OCI-LY1 (cell line): ENCODE measurements at regions not wholly inside any gene's neighbourhood (a gene's known extent, or its start where the extent isn't known, plus 50 kb on each side); places are given as distances from the start of the nearest gene placed in this dataset.

Source experiments
- H2AFZ ChIP-seq: fragments of 200-600 bp; sonication (generic), shearing (Covaris generic); 2 replicates; pipeline ENCODE4 v1.6.0; 2014; ENCODE audit warnings: antibody characterized with exemption, mild to moderate bottlenecking, low read length
- H3F3A ChIP-seq: fragments of 200-600 bp; sonication (generic), shearing (Covaris generic); 2 replicates; pipeline ENCODE4 v1.6.0; 2014; ENCODE audit warnings: mild to moderate bottlenecking, antibody characterized with exemption, low read length, moderate library complexity; ENCODE audit not compliant: insufficient read depth
- H3K27ac ChIP-seq: fragments of 200-600 bp; sonication (generic); 2 replicates; pipeline ENCODE4 v1.5.1; 2014; ENCODE audit warnings: low read length, mixed run types, mild to moderate bottlenecking, low read depth; ENCODE audit not compliant: poor library complexity, severe bottlenecking
- H3K27me3 ChIP-seq: fragments of 200-600 bp; sonication (generic); 2 replicates; pipeline ENCODE4 v1.6.0; 2014; ENCODE audit warnings: antibody characterized with exemption, mild to moderate bottlenecking, low read length, moderate library complexity; ENCODE audit not compliant: insufficient read depth
- H3K36me3 ChIP-seq: fragments of 200-600 bp; sonication (generic); 2 replicates; pipeline ENCODE4 v1.6.1; 2014; ENCODE audit warnings: mild to moderate bottlenecking, antibody characterized with exemption, low read length, moderate library complexity, mixed read lengths; ENCODE audit not compliant: insufficient read depth
- H3K4me1 ChIP-seq: fragments of 200-600 bp; sonication (generic); 2 replicates; pipeline ENCODE4 v1.5.1; 2014; ENCODE audit warnings: mild to moderate bottlenecking, low read length, moderate library complexity; ENCODE audit not compliant: insufficient read depth, severe bottlenecking
- H3K4me2 ChIP-seq: fragments of 200-600 bp; sonication (generic), shearing (Covaris generic); 2 replicates; pipeline ENCODE4 v1.6.1; 2014; ENCODE audit warnings: low read length
- H3K4me3 ChIP-seq: fragments of 200-600 bp; sonication (generic); 2 replicates; pipeline ENCODE4 v1.5.1; 2014; ENCODE audit warnings: low read length, low read depth, mild to moderate bottlenecking, mixed read lengths; ENCODE audit not compliant: poor library complexity, severe bottlenecking
- H3K79me2 ChIP-seq: fragments of 200-600 bp; shearing (Covaris generic); 2 replicates; pipeline ENCODE4 v1.6.1; 2016; ENCODE audit warnings: mixed run types, low read length, mixed read lengths; ENCODE audit not compliant: insufficient read depth
- H3K9ac ChIP-seq: fragments of 200-600 bp; sonication (generic), shearing (Covaris generic); 2 replicates; pipeline ENCODE4 v1.6.1; 2014; ENCODE audit warnings: mild to moderate bottlenecking, low read length, mixed read lengths
- H3K9me2 ChIP-seq: fragments of 200-600 bp; sonication (generic), shearing (Covaris generic); 2 replicates; pipeline ENCODE4 v1.6.1; 2014; ENCODE audit warnings: low read depth, mild to moderate bottlenecking, low read length, mixed read lengths
- H3K9me3 ChIP-seq: fragments of 200-600 bp; shearing (Covaris generic); 2 replicates; pipeline ENCODE4 v1.6.1; 2014; ENCODE audit warnings: low read length, mixed read lengths
- H4K20me1 ChIP-seq: fragments of 200-600 bp; sonication (generic), shearing (Covaris generic); 2 replicates; pipeline ENCODE4 v1.6.0; 2016; ENCODE audit warnings: mild to moderate bottlenecking, low read length; ENCODE audit not compliant: insufficient read depth
- EZH2 ChIP-seq: fragments of 200-600 bp; sonication (generic), shearing (Covaris generic); IDR thresholded peaks from 2 replicates; pipeline ENCODE4 v1.8.0; 2017; ENCODE audit warnings: borderline replicate concordance, mixed run types, mild to moderate bottlenecking, antibody characterized with exemption, low read length, moderate library complexity, mixed read lengths
- TF ChIP-seq, protein P1 (sequence below): fragments of 200-600 bp; sonication (generic), shearing (Covaris generic); IDR thresholded peaks from 2 replicates; pipeline ENCODE4 v1.5.1; 2017; ENCODE audit warnings: mild to moderate bottlenecking, antibody characterized with exemption, low read length, moderate library complexity, mixed read lengths

DNA sequence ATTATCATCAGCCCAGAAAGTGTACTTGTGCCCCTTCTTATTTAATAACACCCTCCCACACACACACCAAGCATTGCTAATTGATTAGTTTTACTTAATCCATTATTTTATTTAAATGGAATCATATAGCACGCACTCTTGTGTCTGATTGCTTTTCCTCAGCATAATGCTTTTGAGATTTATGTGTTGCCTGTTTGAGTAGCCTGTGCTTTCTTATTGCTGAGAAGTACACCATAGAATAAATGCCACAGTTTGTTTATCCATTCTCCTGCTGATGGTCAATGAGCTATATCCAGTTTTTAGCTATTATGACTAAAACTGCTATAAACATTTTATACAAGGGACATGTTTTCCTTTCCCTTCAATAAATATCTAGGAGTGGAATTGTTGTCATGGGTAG lies 409.9 kb upstream of the PDE3A start:
- Histone ChIP-seq H3K4me1 (no peaks in the 10 kb centered on the region), H3K27ac (no peak overlapping the region), H3K27me3 (no peaks in the 10 kb centered on the region), H4K20me1 (no peaks in the 10 kb centered on the region), H3K4me3 (no peak overlapping the region), H2AFZ (no peak overlapping the region), H3F3A (no peaks in the 10 kb centered on the region), H3K9me2 (no peaks in the 10 kb centered on the region), H3K9ac (no peak overlapping the region), H3K36me3 (no peaks in the 10 kb centered on the region), H3K79me2 (no peaks in the 10 kb centered on the region), H3K9me3 (no peaks in the 10 kb centered on the region), H3K4me2 (no peak overlapping the region)
- TF ChIP-seq EZH2, result no peak
- TF ChIP-seq, protein P1, sequence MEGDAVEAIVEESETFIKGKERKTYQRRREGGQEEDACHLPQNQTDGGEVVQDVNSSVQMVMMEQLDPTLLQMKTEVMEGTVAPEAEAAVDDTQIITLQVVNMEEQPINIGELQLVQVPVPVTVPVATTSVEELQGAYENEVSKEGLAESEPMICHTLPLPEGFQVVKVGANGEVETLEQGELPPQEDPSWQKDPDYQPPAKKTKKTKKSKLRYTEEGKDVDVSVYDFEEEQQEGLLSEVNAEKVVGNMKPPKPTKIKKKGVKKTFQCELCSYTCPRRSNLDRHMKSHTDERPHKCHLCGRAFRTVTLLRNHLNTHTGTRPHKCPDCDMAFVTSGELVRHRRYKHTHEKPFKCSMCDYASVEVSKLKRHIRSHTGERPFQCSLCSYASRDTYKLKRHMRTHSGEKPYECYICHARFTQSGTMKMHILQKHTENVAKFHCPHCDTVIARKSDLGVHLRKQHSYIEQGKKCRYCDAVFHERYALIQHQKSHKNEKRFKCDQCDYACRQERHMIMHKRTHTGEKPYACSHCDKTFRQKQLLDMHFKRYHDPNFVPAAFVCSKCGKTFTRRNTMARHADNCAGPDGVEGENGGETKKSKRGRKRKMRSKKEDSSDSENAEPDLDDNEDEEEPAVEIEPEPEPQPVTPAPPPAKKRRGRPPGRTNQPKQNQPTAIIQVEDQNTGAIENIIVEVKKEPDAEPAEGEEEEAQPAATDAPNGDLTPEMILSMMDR, result no peak

DNA sequence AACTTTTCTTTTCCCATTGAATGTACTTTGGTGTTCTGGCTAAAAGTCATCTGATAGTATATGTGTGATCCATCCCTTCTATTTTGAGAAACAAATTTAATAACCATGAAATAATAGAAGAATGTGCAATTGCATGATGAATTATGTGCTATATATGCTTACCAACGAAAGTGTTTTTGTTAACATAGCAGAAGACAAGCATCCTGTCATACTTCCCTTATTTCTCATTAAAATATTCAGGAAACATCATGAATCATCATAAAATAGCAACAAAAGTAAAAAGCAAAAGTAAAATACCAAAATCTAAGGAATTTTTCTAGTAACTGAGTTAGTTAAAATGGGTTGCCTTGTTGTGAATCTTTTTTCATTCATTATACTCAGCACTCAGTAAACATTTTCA lies 409.0 kb upstream of the PDE3A start:
- Histone ChIP-seq H3K9me2 (no peaks in the 10 kb centered on the region), H3K9ac (no peak overlapping the region), H3K36me3 (no peaks in the 10 kb centered on the region), H3K4me3 (no peak overlapping the region), H3K4me2 (no peak overlapping the region), H3K79me2 (no peaks in the 10 kb centered on the region), H3K27ac (no peak overlapping the region), H3F3A (no peaks in the 10 kb centered on the region), H4K20me1 (no peaks in the 10 kb centered on the region), H2AFZ (no peak overlapping the region), H3K9me3 (no peaks in the 10 kb centered on the region), H3K4me1 (no peaks in the 10 kb centered on the region), H3K27me3 (no peaks in the 10 kb centered on the region)
- TF ChIP-seq, protein P1, result no peak
- no peak for TF ChIP-seq EZH2

DNA sequence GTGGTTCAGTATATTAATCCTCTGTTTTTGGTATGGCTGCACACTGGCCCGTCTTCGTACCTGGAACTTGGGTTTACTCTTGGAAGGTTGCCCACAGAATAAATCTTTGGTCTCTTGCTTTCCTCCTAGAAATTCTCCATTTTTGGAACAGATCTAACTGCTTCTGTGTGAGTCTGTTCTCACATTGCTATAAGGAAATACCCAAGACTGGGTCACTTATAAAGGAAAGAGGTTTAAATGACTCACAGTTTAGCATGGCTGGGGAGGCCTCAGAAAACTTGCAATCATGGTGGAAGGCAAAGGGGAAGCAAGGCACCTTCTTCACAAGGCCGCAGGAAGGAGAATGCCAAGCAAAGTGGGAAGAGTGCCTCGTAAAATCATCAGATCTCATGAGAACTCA lies 407.8 kb upstream of the PDE3A start:
- no peak overlapping the region for H3K4me3 ChIP-seq
- H3K27ac ChIP-seq, result no peak overlapping the region
- no peaks in the 10 kb centered on the region for H3F3A ChIP-seq
- H3K79me2 ChIP-seq, result no peaks in the 10 kb centered on the region
- no peaks in the 10 kb centered on the region for H4K20me1 ChIP-seq
- H3K27me3 ChIP-seq, result no peaks in the 10 kb centered on the region
- H3K9me2 ChIP-seq, result no peaks in the 10 kb centered on the region
- no peak overlapping the region for H3K9ac ChIP-seq
- no peaks in the 10 kb centered on the region for H3K4me1 ChIP-seq
- TF ChIP-seq, protein P1, result no peak
- TF ChIP-seq EZH2, result no peak
- no peaks in the 10 kb centered on the region for H3K36me3 ChIP-seq
- no peak overlapping the region for H3K4me2 ChIP-seq
- no peak overlapping the region for H2AFZ ChIP-seq
- no peaks in the 10 kb centered on the region for H3K9me3 ChIP-seq
